ENCODE measurements at regions not wholly inside any gene's neighbourhood (a gene's known extent, or its start where the extent isn't known, plus 50 kb on each side); places are given as distances from the start of the nearest gene placed in this dataset.
A peak's percentile ranks its signal among the peaks of the same experiment; 100 is the strongest.

DNA sequence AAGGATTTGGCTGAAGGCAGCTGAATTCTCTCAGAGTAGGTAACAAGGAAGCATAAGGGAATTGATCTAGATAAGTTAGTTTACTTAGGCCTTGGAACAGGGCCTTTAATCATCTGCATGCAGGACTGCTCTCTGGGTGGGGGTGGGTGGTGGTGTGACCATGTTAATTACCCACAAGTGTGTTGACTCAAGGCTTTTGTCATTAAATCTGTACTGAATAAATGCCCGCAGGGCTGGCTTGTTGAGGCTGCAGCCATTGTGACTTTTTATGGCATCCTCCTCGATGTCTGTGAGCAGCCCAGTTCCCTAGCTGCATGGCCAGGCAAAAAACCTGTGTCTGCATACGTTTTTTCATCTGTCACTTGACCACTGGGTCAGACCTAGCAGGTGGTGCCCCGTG is 63.5 kb upstream of the ASCC3 start:
- ATAC-seq = no peak

DNA sequence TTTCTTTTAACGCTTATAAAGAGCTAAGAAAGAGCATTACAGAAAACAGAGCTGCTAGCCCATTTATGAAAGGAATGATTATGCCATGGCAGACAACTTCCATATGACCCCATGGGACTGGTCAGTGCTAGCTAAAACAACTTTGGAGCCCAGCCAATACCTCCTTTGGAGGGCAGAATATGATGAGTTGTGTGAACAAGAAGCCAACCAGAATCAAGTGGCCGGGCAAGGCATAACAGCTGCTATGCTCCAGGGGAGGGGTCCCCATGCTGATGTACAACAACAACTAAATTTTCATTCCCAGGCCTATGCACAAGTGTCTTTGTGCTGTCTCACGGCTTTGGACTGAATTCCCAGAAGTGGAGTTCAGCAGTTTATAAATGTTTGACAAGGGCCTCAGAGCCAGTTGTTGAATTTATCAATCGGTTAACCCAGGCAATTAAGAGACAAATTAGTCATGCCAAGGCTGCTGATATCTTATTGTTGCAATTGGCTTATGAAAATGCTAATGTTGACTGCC is 65.0 kb upstream of the ASCC3 start:
- ATAC-seq = no peak

DNA sequence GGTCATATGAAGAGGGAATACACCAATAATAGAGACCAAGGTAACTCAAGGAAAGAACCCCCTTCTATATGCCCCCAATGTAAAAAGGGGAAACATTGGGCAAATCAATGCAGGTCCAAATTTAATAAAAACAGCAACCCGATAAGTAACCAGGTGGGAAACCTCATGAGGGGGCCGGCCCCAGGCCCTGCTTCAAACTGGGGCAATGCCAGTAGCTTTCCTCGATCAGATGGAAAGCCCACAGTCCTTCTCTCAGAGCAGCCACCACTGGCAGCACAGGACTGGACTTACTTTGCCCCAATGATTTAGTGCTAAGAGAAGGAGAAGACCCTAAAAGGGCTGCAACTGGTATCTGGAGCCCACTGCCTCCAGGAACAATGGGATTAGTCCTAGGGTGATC is 65.6 kb upstream of the ASCC3 start:
- ATAC-seq = no peak

DNA sequence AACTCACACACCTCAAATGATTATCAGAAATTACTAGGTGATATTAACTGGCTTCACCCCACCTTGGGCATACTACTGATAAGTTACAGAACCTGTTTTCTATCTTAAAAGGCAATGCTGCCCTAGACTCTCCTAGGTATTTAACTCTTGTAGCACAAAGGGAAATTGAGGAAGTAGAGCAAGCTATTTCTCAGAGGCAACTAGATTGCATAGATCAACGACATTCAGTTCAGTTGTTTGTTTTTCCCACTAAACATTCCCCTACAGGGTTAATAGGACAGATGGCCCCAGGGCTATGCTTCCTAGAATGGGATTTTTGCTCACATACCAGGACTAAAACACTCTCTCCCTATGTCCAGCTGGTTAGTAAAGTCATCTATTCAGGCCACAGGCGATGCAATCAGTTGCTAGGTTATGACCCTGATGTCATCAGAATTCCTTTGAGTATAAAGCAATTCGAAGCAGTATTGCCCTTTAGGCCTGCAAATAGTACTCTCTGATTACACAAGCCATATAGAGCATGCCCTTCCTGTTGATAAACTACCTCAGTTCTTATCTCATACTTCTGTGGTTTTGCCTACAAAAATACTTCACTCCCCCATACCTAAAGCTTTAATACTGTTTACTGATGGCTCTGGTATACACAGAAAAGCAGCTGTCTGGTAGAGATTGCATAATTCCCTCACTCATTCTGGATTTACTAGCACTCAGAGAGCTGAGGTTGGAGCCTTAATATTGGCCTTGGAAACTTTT is 67.4 kb upstream of the ASCC3 start:
- no peak for ATAC-seq

DNA sequence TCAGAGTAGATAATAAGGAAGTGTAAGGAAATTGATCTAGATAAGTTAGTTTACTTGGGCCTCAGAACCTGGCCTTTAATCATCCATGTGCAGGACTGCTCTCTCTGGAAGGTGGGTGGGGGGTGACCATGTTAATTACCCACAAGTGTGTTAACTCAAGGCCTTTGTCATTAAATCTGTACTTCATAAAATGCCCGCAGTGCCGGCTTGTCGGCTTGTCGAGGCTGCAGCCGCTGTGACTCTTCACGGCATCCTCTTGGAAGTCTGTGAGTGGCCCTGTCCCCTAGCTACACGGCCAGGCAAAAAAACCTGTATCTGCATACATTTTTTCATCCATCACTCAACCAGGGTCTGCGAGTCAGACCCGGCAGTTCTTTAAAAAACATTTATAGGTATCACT is 70.9 kb upstream of the ASCC3 start:
- ATAC-seq = no peak

DNA sequence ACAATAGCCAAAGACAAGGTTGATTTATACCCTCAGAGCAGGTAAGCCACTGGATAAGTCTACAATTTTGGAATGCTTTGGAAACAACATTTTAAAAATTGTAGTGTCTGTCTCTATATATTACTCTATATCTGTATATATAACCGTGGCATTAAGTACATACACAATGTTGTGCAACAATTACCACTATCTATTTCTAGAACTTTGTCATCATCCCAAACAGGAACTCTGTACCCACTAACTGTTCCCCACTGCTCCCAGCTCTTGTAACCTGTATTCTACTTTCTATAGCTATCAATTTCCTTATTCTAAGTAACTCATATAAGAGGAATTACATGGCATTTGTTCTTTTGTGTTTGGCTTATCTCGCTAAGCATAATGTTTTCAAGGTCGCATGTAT is 78.2 kb upstream of the ASCC3 start:
- no peak for ATAC-seq

DNA sequence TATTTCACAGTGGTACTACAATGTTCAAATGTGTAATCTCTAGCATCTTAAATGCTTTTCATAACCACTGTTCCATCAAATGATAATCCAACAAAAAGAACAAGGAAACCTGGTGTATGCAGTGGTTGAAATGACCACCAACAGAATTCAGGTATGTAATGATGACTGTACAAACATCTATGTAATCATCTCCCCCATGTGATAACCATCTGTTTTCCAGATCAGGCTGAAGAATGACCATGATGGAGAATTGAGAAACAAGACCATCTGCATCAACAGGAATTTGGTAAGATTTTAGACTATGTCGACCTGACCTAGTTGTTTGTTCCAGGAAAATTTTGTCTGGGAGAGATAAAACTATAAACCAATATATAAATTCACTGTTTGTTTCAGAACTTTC is 81.3 kb upstream of the ASCC3 start:
- ATAC-seq = no peak

DNA sequence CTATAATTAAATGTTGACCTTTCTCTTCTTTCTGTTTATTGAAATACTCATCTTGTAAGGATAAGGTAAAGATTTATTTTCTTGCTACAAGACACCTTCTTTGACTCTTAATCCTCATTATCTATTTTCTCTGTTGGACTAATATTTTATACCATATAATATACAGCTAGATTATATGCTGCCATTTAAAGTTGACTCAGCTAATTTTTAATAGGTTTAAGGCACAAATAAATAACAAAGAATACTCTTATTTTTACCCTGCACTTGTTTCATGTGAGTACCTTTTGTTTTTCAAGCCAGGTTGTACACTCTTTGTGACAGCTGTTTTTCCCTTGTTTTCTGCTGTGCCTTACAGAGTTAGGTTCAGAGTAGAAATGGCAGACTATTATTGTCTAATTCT is 83.9 kb upstream of the ASCC3 start:
- no peak for ATAC-seq

DNA sequence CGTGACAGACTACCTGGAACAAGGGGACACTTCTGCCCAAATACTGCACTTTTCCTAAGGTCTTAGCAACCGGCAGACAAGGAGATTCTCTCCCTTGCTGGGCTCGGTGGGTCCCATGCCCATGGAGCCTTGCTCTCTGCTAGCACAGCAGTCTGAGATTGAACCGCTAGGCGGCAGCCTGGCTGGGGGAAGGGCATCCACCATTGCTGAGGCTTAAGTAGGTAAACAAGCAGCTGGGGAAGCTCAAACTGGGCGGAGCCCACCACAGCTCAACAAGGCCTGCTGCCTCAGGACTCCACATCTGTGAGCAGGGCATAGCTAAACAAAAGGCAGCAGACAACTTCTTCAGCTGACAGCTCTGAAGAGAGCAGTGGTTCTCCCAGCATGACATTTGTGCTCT is 87.8 kb upstream of the ASCC3 start:
- no peak for ATAC-seq

DNA sequence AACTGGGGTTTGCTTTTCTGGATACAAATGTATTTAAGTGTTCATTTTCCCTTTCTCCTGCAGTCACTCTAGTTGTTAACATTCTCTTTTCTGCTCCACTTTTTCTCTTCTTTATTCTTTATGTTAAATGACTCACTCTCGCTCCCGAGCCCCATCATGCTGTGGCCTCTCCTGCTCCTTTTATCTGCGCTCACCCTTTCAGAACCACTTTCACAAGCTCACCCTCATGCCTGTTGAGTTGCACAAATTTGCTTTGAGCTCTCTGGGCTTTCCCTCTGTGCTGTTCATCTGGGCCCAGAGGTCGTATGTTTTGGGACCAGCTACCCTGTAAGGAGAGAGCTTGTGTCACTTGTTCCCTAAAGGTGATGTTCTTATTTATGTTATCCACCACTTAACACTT is 98.1 kb upstream of the ASCC3 start:
- no peak for ATAC-seq

DNA sequence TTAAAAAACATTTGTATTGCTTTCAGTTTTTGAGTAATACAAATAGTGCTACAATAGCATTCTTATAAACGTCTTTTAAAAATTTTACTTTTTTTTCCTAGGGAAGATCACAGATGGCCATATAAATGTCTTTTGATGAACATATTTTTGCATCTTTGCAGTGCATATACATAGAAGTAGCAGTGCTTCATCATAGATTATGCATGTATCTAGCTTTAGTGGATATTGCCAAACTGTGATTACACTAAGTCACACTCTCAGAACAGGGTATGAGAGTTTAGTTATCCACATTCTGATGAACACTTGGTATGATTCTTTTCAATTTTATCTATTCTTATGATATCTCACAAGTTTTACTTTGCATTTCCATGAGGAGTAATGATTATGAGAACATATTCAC is 99.8 kb upstream of the ASCC3 start:
- no peak for ATAC-seq

DNA sequence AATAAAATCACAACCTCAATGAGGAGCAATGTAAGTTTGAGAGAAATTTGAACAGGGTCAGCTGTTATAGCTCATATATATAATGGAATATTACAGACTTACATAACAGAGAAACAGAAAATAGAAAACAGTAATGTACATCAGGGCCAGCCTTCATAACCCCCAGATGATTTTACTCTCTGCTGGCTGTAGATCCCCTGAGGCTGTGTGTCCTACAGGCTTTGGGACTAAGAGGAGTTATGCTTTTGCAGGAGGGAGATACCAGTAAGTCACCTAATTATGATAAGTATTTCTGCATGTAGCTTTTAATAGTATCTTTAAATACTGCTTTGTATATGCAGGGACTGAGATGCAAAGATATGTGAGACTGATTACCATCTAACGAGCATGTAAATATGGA is 105.8 kb upstream of the ASCC3 start:
- ATAC-seq = no peak

DNA sequence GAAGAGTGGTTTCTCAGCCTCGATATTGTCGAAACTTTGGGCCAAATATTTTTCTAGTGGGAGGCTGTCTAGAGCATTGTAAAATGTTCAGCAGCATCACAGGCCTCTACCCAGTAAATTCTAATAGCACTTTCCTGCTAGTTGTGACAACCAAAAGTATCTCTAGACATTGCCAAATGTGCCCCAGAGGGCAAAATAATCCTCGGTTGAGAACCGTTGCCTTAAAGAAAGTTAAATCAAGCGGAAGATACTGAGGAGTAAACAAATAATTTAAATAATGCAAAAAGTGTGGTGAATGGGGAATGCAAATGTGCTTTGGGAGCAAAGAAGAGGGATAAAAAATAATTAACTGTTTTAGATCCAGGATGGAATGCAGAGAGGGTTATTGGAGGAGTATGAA is 106.4 kb upstream of the ASCC3 start:
- ATAC-seq = no peak

DNA sequence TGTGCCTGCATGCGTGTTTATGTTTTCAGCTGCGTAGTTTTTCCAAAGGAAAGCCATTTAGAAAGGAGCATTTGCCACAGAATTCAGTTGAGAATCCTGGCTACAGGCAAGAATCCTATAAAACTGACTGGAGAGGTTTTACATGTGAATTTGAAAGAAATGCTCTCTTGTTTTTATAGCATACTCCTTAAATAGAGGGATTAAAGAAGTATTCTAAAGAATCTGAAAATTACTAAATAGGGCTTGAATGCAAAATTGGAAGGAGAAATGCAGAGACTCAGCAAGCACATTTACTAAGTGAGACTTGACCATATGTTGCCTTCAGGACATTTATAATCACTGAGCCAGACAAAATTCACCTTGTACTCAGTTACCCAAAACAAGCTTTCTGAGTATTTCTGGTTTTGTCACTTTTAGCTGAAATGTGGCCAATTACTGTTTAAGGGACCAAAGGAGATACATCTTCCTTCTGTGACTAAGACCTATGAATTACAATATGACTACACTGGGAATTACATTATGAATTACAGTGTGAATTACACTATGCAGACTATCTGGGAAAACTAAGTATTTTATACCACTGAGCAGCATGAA is 107.4 kb upstream of the ASCC3 start:
- ATAC-seq = no peak

DNA sequence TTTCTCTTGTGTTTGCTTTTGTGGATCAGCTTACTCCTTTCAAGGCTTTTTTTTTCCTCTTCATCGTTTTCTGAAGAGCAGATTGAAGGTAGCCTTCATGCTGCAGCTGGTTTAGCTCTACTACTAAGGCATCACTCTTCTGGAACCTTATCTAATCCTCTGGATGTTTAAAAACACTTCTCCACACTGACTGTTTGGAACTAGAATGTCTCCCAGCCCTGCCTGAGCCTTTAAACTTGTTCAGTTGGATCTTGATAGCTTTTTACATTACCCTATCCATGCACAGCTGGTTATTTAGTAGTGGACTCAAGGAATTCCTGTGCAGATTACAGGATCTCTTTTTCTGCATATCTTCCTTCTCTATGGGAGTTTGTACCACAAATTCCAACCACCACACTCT is 108.9 kb upstream of the ASCC3 start:
- no peak for ATAC-seq

DNA sequence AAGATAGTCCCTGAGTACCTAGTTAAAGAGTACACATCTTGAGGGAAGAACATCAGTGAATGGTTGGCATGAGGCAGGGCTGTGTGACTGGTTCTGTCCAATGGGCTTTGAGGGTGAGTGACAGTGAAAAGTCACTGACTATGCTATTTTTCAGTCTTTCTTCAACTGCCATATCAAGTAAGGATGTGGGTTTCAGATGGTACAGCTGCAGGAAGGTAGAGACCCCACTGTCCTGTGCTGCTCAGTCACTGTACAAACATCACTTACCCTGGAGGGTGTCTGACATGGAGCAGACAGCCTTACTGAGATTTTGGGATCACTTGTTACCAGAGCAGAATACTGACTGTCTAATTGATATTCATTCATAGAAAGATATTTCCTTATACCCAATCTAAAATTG is 115.3 kb upstream of the ASCC3 start:
- ATAC-seq = no peak

DNA sequence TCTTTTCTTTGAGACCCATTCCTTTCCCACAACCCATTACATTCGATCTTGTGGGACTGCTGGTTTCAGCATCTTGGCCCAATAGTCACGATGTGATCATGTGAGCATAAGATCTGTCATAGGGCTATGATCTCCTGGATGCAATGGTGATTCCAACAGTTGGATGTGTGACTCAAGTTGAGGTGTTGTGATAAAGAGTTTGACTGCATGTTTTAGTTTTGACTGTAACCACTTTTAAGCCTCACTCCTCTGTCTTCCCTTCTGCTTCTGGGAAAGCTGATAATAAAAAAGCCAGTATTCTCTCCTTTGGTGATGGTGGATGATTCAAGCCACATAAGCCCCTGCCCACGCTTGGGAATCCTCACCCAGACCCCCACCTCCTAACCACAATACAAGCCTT is 117.0 kb upstream of the ASCC3 start:
- no peak for ATAC-seq

DNA sequence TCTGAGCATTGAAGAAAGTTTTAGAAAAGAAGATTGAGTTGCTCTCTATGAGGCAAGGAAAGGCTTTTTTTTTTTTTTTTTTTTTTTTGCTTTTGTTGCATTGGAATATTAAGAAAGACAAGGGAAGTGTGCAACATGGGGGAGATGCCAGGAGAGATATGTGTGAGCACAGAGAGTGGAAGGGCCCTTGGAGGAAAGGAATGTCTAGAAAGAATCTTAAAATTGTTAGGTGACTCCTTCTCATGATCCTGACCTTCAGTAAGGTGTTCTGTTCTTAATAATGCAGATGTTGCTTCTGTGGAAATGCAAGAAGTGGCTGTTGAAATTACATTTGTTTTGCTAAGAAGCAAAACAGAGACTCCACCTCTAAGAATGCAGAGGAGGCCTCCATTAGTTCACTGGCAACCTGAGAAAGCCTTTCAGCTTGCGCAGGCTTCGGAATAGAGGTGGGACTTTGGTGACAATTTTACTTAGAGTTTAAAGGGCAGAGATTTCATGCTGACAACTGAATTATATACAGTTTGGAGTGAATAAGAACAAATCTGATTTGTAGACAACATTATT is 118.0 kb upstream of the ASCC3 start:
- no peak for ATAC-seq

DNA sequence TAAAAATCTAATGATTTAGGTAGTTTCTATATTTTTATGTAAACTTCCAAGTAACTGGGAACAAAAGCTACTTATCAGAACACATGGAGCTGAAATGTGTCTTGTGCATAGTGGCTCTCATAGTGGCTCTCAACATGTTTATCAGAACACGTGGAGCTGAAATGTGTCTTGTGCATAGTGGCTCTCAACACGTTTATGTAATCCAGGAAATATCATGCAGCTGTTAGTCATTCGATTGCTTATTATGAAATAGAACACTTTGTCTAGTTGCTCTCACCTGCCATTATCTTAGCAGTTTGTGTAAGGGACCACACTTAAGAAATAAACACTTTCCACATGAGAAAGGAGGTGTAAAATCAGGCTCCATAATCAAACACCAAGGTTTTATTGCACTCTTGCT is 119.2 kb upstream of the ASCC3 start:
- ATAC-seq = no peak

DNA sequence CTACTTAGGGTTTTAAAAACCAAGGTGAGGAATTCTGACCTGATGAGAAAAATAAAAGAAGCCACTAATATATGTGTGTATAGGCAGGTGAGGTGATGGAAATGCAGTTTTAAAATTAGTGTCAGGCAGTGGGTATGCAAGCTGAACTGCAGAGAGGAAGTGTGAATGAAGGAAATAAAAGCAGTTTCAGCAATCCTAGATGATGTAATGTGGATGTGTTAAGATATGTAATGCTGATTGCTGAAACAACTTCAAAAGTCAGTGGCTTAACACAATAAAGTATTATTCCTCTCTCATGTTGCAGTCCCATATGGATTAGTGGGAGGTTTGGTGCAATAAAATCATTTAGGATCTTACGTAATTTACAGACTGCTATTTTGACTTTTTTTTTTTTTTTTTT is 119.9 kb upstream of the ASCC3 start:
- ATAC-seq = no peak

DNA sequence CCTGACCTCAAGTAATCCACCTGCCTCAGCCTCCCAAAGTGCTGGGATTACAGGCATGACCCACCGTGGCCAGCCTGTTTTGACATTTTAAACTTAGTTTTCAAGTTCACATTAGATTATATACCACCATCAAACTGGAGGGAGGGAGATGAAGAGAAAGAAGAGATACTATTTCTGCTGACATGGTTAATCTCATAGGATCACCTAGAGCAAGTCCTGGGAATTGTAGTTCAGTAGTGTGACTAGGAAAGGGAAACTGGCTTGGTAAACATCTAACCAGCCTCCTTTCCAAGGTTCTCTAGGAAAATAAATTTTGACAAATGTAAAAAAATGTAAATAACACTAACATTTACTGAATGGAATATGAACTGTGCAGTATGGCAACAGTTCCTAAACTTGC is 120.5 kb upstream of the ASCC3 start:
- ATAC-seq = no peak

DNA sequence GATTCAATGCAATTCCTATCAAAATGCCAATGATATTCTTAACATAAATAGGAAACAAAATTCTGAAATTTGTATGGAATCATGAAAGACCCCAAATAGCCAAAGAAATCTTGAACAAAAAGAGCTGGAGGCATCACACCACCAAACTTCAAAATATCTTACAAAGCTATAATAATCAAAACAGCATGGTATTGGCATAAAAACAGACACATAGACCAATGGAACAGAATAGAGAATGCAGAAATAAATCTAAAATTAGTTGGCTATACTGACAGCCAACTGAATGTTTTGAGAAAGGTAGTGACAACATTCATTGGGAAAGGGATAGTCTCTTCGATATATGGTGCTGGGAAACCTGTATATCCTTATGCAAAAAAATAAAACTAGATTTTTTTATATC is 121.9 kb upstream of the ASCC3 start:
- no peak for ATAC-seq

DNA sequence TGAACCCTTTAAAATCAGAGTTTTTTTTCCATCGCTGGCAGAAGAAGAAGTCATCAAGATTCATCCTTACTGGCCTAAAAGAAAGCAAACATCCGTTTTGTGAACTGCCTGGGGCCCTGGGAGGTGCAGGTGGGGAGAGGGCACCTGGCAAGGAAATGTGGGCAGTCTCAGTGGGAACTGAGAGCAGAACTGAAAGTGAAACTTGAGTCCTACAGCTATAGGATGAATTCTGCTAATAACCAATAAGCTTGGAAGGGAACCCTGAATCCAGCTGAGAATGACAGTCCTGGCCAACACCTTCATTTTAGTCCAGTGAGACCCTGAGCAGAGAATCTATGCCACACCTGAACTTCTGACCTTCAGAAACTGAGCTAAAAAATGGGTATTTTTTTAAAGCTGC is 130.1 kb upstream of the ASCC3 start:
- peak; percentile 36 to 55 for ATAC-seq

DNA sequence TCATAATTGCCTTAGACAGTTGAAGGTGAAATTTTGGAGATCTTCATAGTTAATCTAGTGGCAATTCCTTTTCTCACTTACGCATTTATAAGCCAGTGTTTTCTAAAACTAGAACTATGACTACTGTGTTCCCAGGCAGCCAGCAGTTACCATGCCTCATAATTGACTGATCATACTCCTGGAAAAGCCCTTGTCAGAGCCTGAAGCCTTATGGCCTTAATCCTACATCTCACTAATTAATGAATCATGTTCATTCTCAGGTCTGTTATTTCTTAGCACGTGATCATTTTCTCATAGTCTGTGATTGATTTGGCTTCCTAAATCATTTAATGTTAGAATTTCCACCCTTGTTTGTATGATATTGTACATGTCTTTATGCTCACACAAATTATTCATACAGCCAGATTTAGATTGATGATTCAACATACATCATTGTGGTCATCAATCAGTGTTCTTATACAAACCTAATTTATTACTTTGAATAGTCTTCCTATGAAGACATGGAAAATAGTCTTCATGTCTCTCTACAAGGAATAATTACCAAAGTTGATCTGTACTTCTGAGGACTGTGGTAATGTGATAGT is 132.6 kb upstream of the ASCC3 start:
- no peak for ATAC-seq

Data from activated CD4-positive, CD25-positive, alpha-beta regulatory T cell treated with anti-CD3 and anti-CD28 coated beads, Interleukin-2, amount 50 U/mL, for 24 hours (primary cell).